UCSD-AML1 (cell line): ENCODE measurements at regions not wholly inside any gene's neighbourhood (a gene's known extent, or its start where the extent isn't known, plus 50 kb on each side); places are given as distances from the start of the nearest gene placed in this dataset.
"Not testable (repeated sequence)": the region's sequence is repeated elsewhere in the genome, so short reads cannot be mapped to it uniquely, and the experiment has no call there.

ENCODE experiments used
- DNase-seq: peaks from one replicate; lab custom pipeline; 2025; ENCODE audit not compliant: unreplicated experiment; lab: John Stamatoyannopoulos, UW

DNA sequence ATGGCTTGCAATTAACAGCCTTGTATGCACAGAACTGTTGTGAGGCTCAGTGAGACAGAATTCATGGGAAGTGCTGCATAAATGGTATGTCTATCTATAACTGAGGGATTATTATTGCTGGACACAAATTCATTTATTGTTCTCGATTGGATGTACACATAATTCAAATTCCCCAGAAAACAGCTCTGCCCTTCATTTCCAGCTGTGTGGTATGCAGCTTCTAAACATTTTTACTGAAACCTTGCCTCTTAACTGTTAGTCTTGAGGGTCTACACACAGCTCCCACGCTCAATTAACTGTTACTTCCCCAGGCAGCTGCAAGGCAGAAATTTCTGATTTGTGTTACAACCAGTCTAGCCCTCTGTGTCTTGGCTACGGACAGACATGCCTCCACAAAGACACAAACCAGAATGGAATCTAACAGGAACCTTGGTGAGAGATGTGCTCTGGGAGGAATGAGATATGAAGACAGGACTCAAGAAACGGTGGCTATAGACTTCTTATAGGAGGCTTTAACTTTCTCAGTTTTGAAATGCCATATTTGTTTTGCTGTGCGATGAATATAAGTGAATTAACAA lies 139.7 kb upstream of the TBL1XR1 start:
- no peak for DNase-seq

- no peak for DNase-seq
These were observed 140.5 kb upstream of the TBL1XR1 start for GRCh38 chr3:177337541-177338331.

DNA sequence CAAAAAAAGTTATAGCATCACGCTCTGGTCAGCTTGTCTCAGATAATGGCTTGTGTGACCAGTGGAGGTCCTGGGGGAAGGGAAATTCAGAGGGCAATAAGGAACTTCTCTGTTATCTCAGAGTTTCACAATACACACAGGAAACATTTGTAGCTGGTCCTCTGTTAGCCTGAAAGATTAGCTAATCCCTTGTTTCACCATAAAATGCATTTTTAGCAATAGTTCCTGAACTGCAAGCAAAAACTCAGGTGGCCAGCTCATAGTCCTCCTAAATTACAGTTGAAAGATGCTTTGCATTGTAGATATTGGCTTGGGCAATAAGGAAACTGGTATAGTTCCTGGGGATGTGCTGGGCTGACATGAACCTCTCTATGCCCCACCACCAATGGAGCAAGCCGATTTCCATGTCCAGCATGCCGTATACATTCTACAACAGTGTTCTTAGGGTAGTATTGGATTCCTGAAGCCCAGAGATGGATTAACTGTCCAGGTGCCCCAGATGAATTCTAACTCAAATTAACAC lies 141.5 kb upstream of the TBL1XR1 start:
- peak; percentile 43 for DNase-seq

GRCh38 chr3:177339220-177339703 lies 142.0 kb upstream of the TBL1XR1 start:
- not testable (repeated sequence) for DNase-seq

DNA sequence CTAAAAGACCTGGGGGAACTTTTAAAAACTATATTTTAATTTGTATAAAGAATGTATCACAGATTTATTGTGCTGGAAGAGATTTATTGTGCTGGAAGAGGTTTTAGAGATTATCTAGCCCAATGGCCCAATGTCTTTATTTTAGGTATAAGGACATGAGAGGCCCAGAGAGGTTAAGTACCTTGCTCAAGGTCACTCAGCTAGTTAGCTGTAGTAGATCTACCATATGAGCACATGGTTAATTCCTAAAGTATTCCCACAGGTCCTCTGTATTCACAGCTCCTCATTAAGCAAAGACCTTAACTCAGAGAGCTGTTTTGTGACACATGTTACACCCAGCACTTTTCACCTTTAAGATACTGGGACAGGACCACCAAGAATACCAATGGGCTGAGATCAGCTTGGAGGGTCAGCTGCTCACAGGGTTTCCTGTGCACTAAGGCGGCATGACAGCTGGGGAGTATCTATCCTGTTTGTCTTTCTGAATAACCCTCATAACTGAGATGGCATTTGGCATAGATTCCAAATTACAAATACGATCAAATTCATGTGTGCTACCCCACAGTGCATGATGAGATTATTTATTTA lies 143.1 kb upstream of the TBL1XR1 start:
- no peak for DNase-seq

GRCh38 chr3:177341736-177342419 lies 144.6 kb upstream of the TBL1XR1 start:
- no peak for DNase-seq

DNA sequence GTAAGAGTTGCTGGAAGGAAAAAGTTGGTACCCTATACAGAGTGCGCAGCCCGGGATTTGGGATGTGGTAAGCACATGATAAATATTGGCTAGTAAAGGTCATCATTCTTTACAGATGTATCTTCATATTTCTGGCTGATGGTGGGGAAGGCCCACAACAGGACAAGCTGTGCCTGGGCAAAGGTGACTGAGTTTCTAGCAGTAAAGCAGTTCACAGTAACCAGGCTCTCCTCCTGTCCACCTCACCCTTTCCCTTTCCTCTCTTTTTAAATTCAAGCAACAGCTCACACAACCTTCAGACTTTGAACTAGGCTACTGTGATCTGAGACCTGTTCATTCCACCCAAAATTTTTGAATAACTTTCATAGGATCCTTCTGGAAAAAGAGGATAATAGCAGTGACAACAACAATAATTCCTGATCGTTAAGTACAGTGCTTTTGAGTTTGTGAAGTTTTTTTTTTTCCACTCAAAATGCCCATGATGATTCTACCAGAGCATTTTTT lies 145.9 kb upstream of the TBL1XR1 start:
- no peak for DNase-seq

GRCh38 chr3:177345049-177345972 lies 148.0 kb upstream of the TBL1XR1 start:
- peak; percentile 82 for DNase-seq

- no peak for DNase-seq
These were observed 148.8 kb upstream of the TBL1XR1 start for GRCh38 chr3:177345973-177346503.

DNA sequence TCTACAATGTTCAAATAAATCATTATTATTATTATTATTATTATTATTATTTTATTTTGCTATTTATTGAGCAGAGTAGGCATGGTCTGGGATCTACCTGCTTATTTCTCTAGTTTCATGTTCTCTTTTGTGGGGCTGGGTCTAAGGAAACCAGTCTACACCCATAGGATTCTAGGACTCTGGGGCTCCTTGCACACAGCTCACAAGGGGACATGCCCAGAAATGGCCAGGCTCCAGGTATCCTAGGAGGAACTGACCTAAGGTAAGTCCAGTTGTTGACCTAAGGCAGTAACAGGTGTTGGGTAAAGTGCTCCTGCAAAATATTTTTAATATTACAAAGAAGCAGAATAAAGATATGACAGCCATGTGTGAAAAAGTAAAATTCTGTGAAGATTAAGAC lies 149.6 kb upstream of the TBL1XR1 start:
- DNase-seq = no peak

DNA sequence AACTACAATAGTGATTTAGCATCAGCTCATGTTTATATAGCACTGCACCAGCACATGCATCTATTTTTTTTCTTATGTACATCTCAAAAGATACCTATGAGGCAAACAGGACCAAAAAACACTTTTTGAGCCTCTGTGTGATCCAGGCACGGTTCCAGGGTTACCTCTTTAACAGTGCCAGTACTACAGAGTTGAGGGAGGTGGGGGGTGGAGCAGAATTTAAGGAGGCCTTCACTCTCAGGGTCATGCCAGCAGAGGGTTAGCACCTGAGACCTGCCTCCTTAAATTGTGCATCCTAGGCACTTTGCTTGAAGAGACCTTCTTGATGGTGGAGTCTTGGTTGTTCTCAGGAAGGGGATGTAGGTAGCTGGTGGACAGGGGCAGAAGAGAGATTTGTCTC lies 150.3 kb upstream of the TBL1XR1 start:
- DNase-seq = no peak

DNA sequence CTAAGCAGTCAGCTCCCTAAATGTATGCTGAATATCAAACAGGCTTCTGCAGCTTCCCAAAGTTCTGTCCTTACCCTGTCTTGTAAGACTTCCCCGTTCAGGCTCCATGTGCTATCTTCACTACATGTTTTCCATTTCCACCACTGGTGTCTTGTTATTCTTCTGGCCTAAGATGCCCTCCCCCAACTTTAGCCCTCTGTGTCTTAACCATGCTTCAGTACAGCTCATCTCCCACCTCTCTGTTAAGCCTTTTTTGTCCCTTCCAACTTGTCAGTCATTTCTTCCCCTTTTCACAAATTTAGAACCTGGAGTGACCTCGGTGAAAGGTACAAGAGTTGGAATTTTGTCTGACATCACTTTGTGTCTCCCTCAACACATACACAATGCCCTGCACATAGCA lies 151.7 kb upstream of the TBL1XR1 start:
- no peak for DNase-seq

DNA sequence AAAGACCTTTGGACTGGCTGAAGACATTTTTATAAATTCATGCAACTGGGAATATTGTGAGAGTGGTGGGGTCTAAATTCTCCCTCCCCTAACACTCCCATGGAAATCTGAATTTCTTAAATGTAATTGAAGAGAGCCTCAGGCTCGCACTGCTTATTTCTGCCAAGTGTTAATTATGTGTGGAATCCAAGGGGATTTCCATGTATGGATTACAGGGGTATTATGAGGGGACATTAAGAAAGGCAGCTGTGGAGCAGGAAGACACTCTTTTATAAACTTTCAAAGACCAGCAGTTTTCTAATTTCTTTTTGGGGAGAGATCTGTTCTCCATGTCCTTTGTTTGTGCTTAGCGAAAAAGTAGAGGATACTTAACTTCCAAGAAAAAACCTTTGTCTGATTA lies 152.1 kb upstream of the TBL1XR1 start:
- DNase-seq = no peak

GRCh38 chr3:177350121-177350520 lies 152.8 kb upstream of the TBL1XR1 start:
- no peak for DNase-seq

DNA sequence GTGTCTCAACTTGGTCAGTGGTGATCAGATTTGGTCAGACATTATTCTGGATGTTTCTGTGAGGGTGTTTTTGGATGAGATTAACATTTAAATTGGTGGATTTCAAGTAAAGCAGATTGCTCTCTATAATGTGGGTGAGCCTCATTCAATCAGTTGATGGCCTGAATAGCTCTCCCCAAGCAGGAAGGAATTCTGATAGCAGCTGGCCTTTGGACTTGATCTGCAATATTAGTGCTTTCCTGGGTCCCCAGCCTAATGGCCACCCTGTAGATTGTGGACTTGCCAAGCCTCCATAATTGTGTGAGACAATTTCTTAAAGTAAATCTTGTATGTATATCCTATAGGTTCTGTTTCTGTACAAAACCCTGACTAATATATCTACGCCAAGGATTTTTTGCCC lies 153.9 kb upstream of the TBL1XR1 start:
- DNase-seq = no peak

DNA sequence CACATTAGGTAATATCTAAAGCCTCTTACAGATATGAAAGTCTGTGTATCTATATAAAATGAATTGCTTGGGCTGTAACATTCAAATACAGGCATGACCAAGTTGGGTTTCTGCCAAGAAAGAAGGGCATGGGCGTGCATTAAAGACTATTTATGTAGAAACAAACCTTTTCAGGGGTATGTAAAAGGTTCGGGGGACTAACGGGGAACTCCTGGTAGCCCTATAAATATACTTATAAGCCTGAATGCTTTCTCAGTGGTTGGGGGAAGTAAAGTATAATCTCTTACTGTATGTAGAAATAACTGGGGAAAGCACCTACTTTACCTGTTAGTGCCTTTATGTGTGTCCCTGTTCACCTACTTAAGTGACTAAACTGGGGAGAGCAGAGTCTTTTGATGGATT lies 154.5 kb upstream of the TBL1XR1 start:
- DNase-seq = no peak

GRCh38 chr3:177352424-177352823 lies 155.1 kb upstream of the TBL1XR1 start:
- no peak for DNase-seq

GRCh38 chr3:177353140-177353539 lies 155.9 kb upstream of the TBL1XR1 start:
- DNase-seq = no peak

DNA sequence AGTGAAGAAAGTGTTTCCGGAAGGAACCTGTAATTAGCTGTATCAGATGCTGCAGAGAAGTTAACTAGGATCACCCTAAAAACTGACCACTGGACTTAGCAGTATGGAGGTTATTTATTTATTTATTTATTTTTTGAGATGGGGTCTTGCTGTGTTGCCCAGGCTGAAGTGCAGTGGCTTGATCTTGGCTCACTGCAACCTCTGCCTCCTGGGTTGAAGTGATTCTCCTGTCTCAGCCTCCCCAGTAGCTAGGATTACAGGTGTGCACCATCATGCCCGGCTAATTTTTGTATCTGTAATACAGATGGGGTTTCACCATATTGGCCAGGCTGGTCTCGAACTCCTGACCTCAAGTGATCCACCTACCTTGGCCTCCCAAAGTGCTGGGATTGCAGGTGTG lies 156.6 kb upstream of the TBL1XR1 start:
- not testable (repeated sequence) for DNase-seq

GRCh38 chr3:177354466-177354865 lies 157.2 kb upstream of the TBL1XR1 start:
- DNase-seq = no peak
